ENCODE measurements at regions not wholly inside any gene's neighbourhood (a gene's known extent, or its start where the extent isn't known, plus 50 kb on each side); places are given as distances from the start of the nearest gene placed in this dataset.

- no peak for TF ChIP-seq POLR2AphosphoS5 (IDR thresholded peaks at IDR 0.05; ENCODE audit: borderline replicate concordance, low read depth, low read length)
- TF ChIP-seq EZH2 (IDR thresholded peaks at IDR 0.05): no peak
- no peak for TF ChIP-seq FOXP2 (optimal IDR thresholded peaks at IDR 0.05; ENCODE audit: control extremely low read depth, extremely low read length, insufficient read depth)
Observed at GRCh38 chr1:79089946-79090345, 83.4 kb upstream of the ADGRL4 start.

Measured in SK-N-MC (cell line).